GM18909 (cell line): ENCODE measurements at regions not wholly inside any gene's neighbourhood (a gene's known extent, or its start where the extent isn't known, plus 50 kb on each side); places are given as distances from the start of the nearest gene placed in this dataset.
"Not testable (repeated sequence)": the region's sequence is repeated elsewhere in the genome, so short reads cannot be mapped to it uniquely, and the experiment has no call there.

Source experiments
- ATAC-seq: cut with Tn5 transposase; IDR thresholded peaks from one replicate; pipeline ENCODE4 v1.9.1; 2021; ENCODE audit warnings: mild to moderate bottlenecking; ENCODE audit not compliant: unreplicated experiment, poor library complexity

DNA sequence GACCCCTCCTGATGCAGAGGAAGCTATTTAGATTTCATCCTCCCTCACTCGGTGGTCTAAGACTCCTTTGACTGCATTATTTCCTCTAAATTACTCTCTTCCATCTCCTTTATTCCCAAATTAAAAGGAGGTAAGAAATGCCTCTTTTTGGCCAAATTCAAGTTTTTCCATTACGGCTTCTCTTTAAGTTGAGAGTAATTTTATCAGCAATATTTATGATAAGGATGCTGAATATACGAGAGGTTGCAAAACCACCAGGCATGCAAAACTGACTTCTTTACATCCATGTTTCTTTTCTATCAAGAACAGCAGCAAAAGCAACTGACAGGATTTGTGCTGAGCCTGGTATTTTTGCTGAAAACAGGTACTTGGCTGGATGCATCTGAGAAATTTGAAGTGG is 262.0 kb upstream of the RARB start:
- ATAC-seq: no peak

- no peak for ATAC-seq
Observed at GRCh38 chr3:25169151-25169550, 258.9 kb upstream of the RARB start.

DNA sequence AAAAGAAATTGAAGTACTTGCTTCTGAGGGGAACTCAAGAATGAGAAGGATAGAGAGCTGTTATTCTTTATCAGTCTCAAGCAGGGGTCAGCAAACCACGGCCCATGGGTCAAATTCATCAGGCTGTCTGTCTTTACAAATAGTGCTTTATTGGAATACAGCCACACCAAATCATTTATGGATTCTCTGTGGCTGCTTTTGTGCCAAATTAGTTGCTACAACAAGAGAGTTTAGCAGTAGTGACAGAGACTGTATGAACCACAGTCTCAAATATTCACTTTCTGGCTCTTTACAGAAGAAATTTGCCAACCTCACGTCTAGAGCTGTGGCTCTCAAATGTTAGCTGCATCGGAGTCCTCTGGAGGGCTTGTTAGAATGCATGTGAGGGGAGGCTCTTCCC is 258.0 kb upstream of the RARB start:
- ATAC-seq: no peak

GRCh38 chr3:25171118-25171807 is 256.8 kb upstream of the RARB start:
- ATAC-seq: no peak

- no peak for ATAC-seq
Observed at GRCh38 chr3:25171897-25172296, 256.2 kb upstream of the RARB start.

DNA sequence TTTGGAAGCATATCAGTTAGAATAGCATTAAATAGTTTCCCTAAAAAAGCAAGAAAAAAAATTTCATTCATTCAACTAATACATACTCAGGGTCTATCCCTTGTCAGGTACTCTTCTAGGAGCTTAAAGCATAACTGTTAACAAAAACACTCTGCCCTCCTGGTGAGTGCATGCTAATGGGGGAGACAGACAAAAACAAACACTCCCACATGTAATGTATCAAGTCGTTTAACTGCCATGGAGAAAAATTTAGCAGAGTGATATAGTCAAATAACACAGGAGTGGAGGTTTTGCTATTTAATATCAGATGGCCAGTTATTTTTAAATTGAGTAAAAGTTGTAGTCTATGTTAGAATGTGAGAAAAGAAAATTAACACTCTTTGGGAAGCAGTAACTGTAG is 254.5 kb upstream of the RARB start:
- ATAC-seq: no peak

GRCh38 chr3:25174251-25174650 is 253.8 kb upstream of the RARB start:
- ATAC-seq: no peak

- no peak for ATAC-seq
Observed at GRCh38 chr3:25177041-25177440, 251.0 kb upstream of the RARB start.

- ATAC-seq: no peak
Observed at GRCh38 chr3:25178672-25179071, 249.4 kb upstream of the RARB start.

DNA sequence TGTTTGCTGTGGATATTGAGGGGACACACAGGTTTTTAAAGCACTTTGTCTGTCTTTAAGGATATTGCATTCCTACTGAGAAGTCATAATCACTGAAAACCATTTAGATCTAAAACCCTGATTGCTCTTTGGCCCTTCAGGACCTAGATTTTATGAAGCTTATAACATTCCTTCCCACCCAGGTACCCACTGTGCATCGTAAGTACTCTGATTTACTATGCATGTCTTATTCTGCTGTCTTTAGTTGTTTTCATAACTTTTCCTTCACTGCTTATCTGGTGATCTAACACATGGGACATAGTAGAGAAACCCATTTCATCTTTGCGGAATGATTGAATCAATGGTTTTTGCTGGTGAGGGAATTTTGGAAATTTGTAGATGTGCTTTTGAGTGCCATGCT is 247.0 kb upstream of the RARB start:
- ATAC-seq: no peak

GRCh38 chr3:25182794-25183193 is 245.3 kb upstream of the RARB start:
- ATAC-seq: no peak

DNA sequence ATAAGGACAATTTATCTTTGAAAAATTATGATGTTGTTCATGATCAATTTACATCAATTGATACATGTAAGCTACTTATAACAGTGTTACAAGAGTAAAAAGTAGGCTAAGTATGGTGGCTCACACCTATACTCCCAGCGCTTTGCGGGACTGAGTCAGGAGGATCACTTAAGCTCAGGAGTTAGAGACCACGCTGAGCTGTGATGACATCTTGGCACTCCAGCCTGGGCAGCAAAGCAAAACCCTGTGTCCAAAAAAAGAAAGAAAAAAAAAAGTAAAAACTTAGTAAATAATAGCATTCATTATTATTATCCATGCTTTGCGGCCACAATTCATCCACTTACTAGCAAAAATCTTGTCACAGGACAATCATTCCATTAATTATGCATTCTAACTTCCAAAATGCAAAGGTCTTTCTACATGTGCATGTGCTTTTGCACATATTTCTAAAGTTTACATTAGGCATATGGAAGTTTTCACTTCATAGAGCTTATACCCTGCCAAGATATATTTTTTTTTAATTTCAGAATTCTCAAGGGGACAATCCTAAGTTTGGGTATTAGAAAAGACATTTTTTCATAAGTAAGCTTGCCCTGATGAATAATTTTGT is 243.3 kb upstream of the RARB start:
- no peak for ATAC-seq

DNA sequence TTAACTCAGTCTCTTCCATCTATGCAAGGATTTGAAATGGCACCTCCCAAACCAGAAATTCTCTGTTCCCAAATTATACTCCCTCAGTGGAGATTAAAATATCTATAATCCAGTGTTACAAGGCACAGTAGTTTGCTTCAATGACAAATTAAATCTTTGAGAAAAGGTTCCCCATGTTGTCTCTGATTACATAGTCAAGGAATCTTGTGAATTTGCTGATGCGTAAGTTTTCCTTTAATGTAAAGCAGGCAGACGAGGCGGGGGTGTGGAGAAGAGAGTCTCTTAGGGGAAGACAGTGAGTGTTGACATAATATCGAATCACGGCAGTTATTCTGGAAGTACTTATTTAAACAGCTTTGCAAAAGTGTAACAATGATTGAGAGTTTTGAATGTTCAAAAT is 236.4 kb upstream of the RARB start:
- no peak for ATAC-seq

GRCh38 chr3:25199567-25199966 is 228.5 kb upstream of the RARB start:
- ATAC-seq: not testable (repeated sequence)

DNA sequence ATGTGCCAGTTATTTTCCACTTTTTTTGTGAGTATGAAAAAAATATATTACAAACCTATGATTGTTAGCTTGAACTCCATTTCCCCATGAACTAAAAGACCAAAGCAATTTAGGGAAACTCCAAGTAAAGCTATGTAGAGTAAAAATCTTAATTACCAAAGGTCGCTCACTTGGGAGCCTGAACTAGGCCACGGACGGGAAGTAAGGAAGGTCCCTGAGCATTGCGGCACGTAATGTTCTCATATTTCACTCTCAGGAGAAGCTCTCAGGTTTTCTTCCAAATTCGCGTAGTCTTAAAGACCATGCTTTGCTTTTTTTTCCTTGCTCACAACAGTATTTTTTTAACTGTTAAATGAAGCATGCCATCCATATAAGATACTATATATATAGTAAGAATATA is 215.3 kb upstream of the RARB start:
- ATAC-seq: no peak

GRCh38 chr3:25214034-25214433 is 214.0 kb upstream of the RARB start:
- no peak for ATAC-seq

- ATAC-seq: no peak
Observed at GRCh38 chr3:25218362-25218761, 209.7 kb upstream of the RARB start.

DNA sequence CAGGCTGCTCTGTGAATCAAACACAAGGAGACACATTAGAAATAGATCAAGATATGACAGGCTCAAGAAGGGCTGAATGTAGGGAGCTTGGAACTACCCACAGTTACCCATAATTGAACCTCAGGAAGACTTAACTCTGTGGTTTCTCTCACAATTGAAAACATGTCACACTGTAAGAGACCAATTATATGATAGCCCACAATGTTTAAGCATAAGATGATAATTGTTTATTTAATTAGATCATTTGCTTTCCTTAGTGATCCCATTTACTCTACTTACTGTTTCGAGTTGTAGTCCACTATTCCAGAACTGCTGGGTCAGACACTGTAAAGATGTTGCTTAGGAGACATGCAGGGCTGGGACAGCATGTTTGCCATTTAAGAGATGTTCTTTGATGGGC is 201.3 kb upstream of the RARB start:
- no peak for ATAC-seq

DNA sequence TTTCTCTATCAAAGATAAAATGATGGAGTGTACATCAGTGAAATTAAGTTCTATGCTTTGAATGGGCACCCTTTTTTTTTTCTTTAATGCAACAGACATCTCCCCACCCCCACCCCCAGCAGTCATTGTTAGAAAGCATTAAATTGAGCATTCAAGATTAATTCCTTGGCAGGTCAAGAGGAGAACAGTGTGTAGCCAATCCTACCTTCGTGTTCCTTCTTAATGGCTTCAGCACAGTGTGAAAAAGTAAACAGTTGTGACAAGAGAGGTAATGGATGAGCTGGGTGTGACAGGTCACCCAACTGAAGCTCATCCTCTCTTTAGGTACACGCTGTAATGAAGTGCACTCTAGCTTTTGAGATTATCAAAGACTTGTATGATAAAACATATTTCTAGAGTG is 198.5 kb upstream of the RARB start:
- ATAC-seq: no peak

DNA sequence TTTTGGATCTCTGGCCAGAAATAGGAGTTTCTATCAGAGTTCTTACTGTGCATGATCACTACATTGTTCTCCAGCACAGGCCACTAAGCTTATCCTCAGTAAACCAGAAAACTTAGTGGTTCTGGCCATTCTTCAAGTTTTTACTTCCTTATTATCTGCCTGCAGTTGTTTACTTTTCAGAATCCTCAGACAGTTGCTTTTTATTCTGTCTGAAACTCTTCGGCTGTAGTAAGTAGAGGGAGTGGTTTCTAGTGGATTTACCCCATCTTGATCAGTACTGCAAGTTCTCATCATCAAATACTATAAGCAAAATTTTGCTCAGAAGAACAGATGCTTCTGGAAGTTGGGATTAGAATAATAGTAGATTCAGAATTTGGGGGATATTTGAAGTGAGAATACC is 193.0 kb upstream of the RARB start:
- no peak for ATAC-seq

DNA sequence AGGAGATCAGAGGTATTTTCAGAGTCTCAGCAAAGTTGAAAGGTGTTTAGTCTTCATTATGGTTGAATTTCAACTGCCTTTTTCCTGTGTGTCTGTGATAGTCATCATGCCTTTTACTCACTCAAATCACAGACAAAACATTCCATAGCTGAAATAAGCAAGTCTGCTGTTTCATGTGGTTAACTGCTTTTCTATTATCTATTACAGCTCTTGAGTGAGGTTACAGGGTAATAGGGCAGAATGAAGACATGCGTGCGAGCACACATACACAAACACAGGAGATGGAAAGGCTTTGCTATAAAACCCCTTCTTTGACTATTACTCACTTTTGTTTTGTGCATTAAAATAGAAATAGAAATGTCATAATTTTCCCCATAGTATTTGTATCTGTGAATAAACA is 192.6 kb upstream of the RARB start:
- ATAC-seq: no peak

DNA sequence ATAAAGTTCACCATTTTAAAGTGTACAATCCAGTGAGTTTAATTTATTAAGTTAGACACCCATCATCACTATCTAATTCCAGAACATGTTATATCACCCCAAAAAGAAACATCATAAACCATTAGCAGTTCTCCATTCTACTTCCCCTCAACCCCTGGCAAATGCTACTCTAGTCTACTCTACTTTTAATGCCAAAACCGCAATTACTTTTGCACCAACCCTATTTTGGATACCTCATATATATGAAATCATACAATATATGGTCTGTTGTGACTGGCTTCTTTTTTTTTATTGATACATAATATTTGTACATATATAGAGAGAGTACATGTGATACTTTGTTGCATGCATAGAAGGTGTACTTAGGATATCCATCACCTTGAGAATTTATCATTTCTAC is 190.5 kb upstream of the RARB start:
- no peak for ATAC-seq
